ENCODE measurements at regions not wholly inside any gene's neighbourhood (a gene's known extent, or its start where the extent isn't known, plus 50 kb on each side); places are given as distances from the start of the nearest gene placed in this dataset.

DNA sequence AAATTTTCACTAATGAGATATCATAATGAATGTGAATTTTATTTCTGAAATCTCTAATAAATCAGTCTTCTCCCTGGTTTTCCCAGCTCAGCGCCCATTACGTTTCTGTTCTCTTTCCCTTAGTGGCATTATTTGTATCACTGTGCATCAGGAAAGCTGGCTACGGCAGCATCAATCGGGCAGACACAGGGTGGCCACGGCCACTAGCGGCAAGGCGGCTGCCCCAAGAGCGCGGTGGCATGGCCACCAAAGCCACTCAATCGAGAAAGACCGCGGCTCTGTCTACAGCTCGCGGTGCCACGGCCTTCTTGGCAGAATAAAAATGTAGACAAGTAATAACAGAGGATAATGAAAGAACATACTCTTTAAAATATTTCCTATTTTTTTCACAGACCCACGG, 168.0 kb downstream of the RPIA start:
- H3K36me3 Mint-ChIP-seq = peaks cover 54 to 64% of the 10 kb centered on the region in 2 donors
- peaks cover 0 to 3% of the 10 kb centered on the region in 2 donors for H3K9me3 Mint-ChIP-seq
- peak overlapping the region; percentile 90 to 94 for H3K4me3 Mint-ChIP-seq
- no peak for ATAC-seq (replicated peaks)
- peaks cover 0 to 6% of the 10 kb centered on the region in 2 donors for H3K27me3 Mint-ChIP-seq
- peaks cover 40 to 58% of the 10 kb centered on the region in 2 donors for H3K4me1 Mint-ChIP-seq
- no peak for DNase-seq
- peak overlapping the region; percentile 100 for H3K27ac Mint-ChIP-seq

- Mint-ChIP-seq H3K9me3 (peaks cover 0 to 3% of the 10 kb centered on the region in 2 donors), H3K36me3 (peaks cover 52 to 64% of the 10 kb centered on the region in 2 donors), H3K4me1 (peaks cover 35 to 55% of the 10 kb centered on the region in 2 donors), H3K4me3 (peak overlapping the region; percentile 90 to 94), H3K27ac (peak overlapping the region; percentile 100), H3K27me3 (peaks cover 0 to 6% of the 10 kb centered on the region in 2 donors)
- no peak for ATAC-seq (replicated peaks)
- no peak for DNase-seq
Observed at GRCh38 chr2:88860421-88861075, 169.1 kb downstream of the RPIA start.

DNA sequence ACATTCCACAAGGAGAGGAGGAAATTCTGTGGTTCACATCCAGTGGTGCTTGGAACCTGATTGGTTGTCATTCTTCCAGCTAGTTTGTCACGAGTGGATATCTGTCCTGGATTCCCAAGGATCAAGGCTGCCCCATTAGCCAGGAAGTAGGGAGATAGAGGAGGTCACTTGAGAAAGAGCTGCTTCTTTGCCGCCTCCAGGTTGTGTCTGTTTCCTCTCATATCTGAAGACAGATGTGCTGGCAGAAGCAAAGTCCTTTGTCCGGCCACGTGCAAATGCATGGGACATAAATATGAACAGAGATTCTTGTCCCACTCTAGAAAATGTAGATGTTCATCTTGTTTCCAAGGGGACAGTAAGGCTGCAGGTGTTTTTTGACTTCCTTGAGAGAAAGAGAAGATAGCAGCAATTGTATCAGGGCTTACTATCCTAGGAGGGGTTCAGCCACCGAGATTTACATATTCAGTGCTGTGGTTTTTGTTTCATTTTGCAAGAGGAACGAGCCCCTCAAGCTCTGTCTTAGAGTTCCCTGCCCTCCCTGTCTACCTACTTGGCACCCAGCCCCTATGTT, 174.4 kb downstream of the RPIA start:
- ATAC-seq (replicated peaks) (peak; percentile 84 to 85), DNase-seq (no peak)
- Mint-ChIP-seq H3K36me3 (peaks cover 18 to 31% of the 10 kb centered on the region in 2 donors), H3K4me1 (peaks cover 31 to 48% of the 10 kb centered on the region in 2 donors), H3K27ac (peak overlapping the region; percentile 96), H3K27me3 (peaks cover 0 to 3% of the 10 kb centered on the region in 2 donors), H3K9me3 (no peaks in the 10 kb centered on the region), H3K4me3 (peak overlapping the region; percentile 87 to 91)

GRCh38 chr2:88866756-88867155, 175.3 kb downstream of the RPIA start:
- Mint-ChIP-seq H3K9me3 (no peaks in the 10 kb centered on the region), H3K36me3 (peaks cover 9 to 22% of the 10 kb centered on the region in 2 donors), H3K27ac (peak overlapping the region; percentile 96), H3K4me1 (peaks cover 33 to 41% of the 10 kb centered on the region in 2 donors), H3K27me3 (no peaks in the 10 kb centered on the region), H3K4me3 (peak overlapping the region; percentile 87 to 91)
- DNase-seq (no peak), ATAC-seq (replicated peaks) (peak in 1 of 2 donors; percentile 23)

DNA sequence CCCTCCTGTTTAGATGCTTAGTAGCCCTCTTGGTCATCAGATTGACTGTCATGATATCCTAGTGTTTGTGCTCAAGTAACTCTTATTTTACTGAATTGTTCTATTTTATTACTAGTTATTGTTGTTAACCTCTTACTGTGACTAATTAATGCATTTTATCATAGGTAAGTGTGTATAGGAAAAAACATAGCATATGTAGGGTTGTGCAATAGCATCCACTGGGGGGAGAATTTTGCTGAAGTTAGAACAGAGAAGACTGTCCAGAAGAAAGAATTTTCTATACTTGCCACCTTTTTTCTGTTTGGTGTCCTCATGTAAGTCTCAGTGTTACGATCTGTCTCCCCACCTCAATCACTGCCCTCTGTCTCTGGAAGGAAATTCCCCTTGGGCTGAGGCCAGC, 177.4 kb downstream of the RPIA start:
- ATAC-seq (replicated peaks) = no peak
- DNase-seq = no peak
- H3K27ac Mint-ChIP-seq = peak overlapping the region; percentile 62
- no peaks in the 10 kb centered on the region for H3K9me3 Mint-ChIP-seq
- no peaks in the 10 kb centered on the region for H3K27me3 Mint-ChIP-seq
- peak overlapping the region in 1 of 2 donors; percentile 76 for H3K4me3 Mint-ChIP-seq
- peaks cover 27 to 37% of the 10 kb centered on the region in 2 donors for H3K4me1 Mint-ChIP-seq
- H3K36me3 Mint-ChIP-seq = peaks cover 6 to 12% of the 10 kb centered on the region in 2 donors

- no peaks in the 10 kb centered on the region for H3K9me3 Mint-ChIP-seq
- H3K36me3 Mint-ChIP-seq = peaks cover 0 to 4% of the 10 kb centered on the region in 2 donors
- peak overlapping the region; percentile 67 to 74 for H3K4me3 Mint-ChIP-seq
- peak overlapping the region; percentile 85 for H3K27ac Mint-ChIP-seq
- ATAC-seq (replicated peaks) = no peak
- no peak for DNase-seq
- no peaks in the 10 kb centered on the region for H3K27me3 Mint-ChIP-seq
- peaks cover 23 to 27% of the 10 kb centered on the region in 2 donors for H3K4me1 Mint-ChIP-seq
Observed at GRCh38 chr2:88870267-88870839, 178.9 kb downstream of the RPIA start.

DNA sequence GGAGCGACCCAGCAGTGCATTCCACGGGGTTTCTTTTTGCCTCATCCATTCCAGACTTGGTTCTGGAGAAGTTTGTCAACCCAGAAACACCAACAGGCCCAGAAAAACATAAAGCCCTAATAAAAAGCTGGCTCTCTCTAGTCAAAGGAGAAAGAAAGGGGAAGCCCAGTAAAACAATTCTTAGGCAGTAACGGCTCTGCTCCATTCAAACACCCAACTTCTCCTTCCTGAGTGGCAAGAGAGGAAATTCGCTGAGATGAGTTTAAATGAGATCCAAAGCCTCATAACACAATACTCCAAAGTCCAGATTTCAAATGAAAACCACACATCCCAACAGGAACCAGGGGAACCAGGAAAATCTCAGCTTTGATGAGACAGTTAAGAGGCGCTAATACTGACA, 179.9 kb downstream of the RPIA start:
- no peak for DNase-seq
- no peaks in the 10 kb centered on the region for H3K9me3 Mint-ChIP-seq
- no peak for ATAC-seq (replicated peaks)
- H3K4me3 Mint-ChIP-seq = no peak overlapping the region
- H3K27ac Mint-ChIP-seq = peak overlapping the region; percentile 31
- H3K4me1 Mint-ChIP-seq = peaks cover 21 to 27% of the 10 kb centered on the region in 2 donors
- no peaks in the 10 kb centered on the region for H3K27me3 Mint-ChIP-seq
- H3K36me3 Mint-ChIP-seq = no peaks in the 10 kb centered on the region

- peaks cover 0 to 4% of the 10 kb centered on the region in 2 donors for H3K9me3 Mint-ChIP-seq
- DNase-seq = no peak
- no peaks in the 10 kb centered on the region for H3K27me3 Mint-ChIP-seq
- no peak for ATAC-seq (replicated peaks)
- peak overlapping the region in 1 of 2 donors; percentile 14 for H3K4me3 Mint-ChIP-seq
- no peaks in the 10 kb centered on the region for H3K36me3 Mint-ChIP-seq
- H3K27ac Mint-ChIP-seq = no peak overlapping the region
- H3K4me1 Mint-ChIP-seq = peaks cover 13 to 18% of the 10 kb centered on the region in 2 donors
Observed at GRCh38 chr2:88873620-88874019, 182.1 kb downstream of the RPIA start.

GRCh38 chr2:88874063-88874657, 182.7 kb downstream of the RPIA start:
- peak; percentile 61 to 72 for ATAC-seq (replicated peaks)
- Mint-ChIP-seq H3K27ac (no peak overlapping the region), H3K36me3 (peaks cover 0 to 3% of the 10 kb centered on the region in 2 donors), H3K9me3 (peaks cover 0 to 4% of the 10 kb centered on the region in 2 donors), H3K4me1 (peaks cover 11 to 18% of the 10 kb centered on the region in 2 donors), H3K27me3 (no peaks in the 10 kb centered on the region), H3K4me3 (peak overlapping the region in 1 of 2 donors; percentile 14)
- no peak for DNase-seq

DNA sequence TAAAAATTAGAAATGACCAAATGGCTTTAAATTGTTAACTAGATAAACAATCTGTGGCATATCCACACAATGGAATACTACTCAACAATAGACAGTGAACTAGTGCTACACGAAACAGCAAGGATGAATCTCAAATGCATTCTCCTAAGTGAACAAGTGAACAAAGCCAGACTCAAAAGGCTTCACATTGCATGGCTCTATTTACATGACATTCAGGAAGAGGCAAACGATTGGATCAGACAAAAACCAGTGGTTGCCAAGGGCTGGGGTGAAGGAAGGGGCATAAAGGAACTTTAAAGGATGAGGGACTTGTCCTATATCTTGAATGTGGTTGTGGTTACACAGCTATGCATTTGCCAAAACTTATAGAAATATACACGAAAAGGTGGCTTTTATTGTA, 184.3 kb downstream of the RPIA start:
- H3K36me3 Mint-ChIP-seq = peaks cover 0 to 3% of the 10 kb centered on the region in 2 donors
- H3K27me3 Mint-ChIP-seq = no peaks in the 10 kb centered on the region
- ATAC-seq (replicated peaks) (no peak), DNase-seq (no peak)
- H3K4me1 Mint-ChIP-seq = peaks cover 6 to 10% of the 10 kb centered on the region in 2 donors
- H3K4me3 Mint-ChIP-seq = no peak overlapping the region
- no peak overlapping the region for H3K27ac Mint-ChIP-seq
- peaks cover 0 to 4% of the 10 kb centered on the region in 2 donors for H3K9me3 Mint-ChIP-seq

- no peaks in the 10 kb centered on the region for H3K27me3 Mint-ChIP-seq
- H3K4me3 Mint-ChIP-seq = peak overlapping the region; percentile 13 to 72
- peaks cover 0 to 3% of the 10 kb centered on the region in 2 donors for H3K36me3 Mint-ChIP-seq
- no peak for DNase-seq
- peaks cover 0 to 4% of the 10 kb centered on the region in 2 donors for H3K9me3 Mint-ChIP-seq
- peak; percentile 71 to 74 for ATAC-seq (replicated peaks)
- H3K27ac Mint-ChIP-seq = no peak overlapping the region
- peaks cover 10 to 27% of the 10 kb centered on the region in 2 donors for H3K4me1 Mint-ChIP-seq
Observed at GRCh38 chr2:88880441-88880953, 189.0 kb downstream of the RPIA start.

DNA sequence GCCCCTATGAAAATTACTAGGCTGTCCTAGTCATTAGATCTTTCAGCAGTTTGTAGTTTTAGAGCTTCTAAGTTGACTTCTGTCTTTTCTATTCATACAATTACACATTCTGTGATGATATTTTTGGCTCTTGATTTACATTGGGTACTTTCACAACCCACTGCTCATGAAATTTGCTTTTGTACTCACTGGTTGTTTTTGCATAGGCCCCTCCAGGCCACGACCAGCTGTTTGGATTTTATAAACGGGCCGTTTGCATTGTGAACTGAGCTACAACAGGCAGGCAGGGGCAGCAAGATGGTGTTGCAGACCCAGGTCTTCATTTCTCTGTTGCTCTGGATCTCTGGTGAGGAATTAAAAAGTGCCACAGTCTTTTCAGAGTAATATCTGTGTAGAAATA, 193.8 kb downstream of the RPIA start:
- Mint-ChIP-seq H3K4me1 (peaks cover 21 to 33% of the 10 kb centered on the region in 2 donors), H3K4me3 (peak overlapping the region; percentile 40 to 50)

DNA sequence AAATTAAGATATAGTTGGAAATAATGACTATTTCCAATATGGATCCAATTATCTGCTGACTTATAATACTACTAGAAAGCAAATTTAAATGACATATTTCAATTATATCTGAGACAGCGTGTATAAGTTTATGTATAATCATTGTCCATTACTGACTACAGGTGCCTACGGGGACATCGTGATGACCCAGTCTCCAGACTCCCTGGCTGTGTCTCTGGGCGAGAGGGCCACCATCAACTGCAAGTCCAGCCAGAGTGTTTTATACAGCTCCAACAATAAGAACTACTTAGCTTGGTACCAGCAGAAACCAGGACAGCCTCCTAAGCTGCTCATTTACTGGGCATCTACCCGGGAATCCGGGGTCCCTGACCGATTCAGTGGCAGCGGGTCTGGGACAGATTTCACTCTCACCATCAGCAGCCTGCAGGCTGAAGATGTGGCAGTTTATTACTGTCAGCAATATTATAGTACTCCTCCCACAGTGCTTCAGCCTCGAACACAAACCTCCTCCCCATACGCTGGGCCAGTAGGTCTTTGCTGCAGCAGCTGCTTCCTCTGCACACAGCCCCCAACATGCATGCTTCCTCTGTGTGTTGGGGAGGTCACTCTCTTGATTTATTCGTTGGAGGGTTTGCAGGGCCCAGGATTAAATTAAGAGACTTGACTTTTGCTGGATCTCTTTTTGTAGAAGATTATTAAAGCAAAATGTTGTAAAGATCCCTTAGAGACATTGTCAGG, 194.4 kb downstream of the RPIA start:
- Mint-ChIP-seq H3K9me3 (no peaks in the 10 kb centered on the region), H3K27ac (peak overlapping the region; percentile 88), H3K4me3 (peak overlapping the region; percentile 67 to 74), H3K4me1 (peaks cover 21 to 32% of the 10 kb centered on the region in 2 donors), H3K27me3 (no peaks in the 10 kb centered on the region), H3K36me3 (no peaks in the 10 kb centered on the region)
- DNase-seq = no peak
- peak; percentile 55 to 74 for ATAC-seq (replicated peaks)

More for the DNA sequence above, 193.8 kb downstream of the RPIA start:
- DNase-seq = no peak
- H3K36me3 Mint-ChIP-seq = no peaks in the 10 kb centered on the region
- H3K27ac Mint-ChIP-seq = peak overlapping the region; percentile 88
- no peaks in the 10 kb centered on the region for H3K27me3 Mint-ChIP-seq
- peak; percentile 54 to 64 for ATAC-seq (replicated peaks)
- H3K9me3 Mint-ChIP-seq = no peaks in the 10 kb centered on the region

All from stimulated activated naive B cell treated with anti-CD40 and anti-IgM and Interleukin-4, amounts not matched to agents 10 μg/mL and 1 μg/mL and 100 μg/mL, for 72 hours (primary cell).